NT2/D1 (cell line): ENCODE measurements at regions not wholly inside any gene's neighbourhood (a gene's known extent, or its start where the extent isn't known, plus 50 kb on each side); places are given as distances from the start of the nearest gene placed in this dataset.

Experiments
- YY1 ChIP-seq: IDR thresholded peaks from 2 replicates; pipeline ENCODE4 v1.6.1; 2011; ENCODE audit not compliant: insufficient read length, insufficient read depth
- ZNF274 ChIP-seq: IDR thresholded peaks from 2 replicates; pipeline ENCODE4 v1.6.1; 2011; ENCODE audit warnings: mild to moderate bottlenecking, low read depth, low read length

DNA sequence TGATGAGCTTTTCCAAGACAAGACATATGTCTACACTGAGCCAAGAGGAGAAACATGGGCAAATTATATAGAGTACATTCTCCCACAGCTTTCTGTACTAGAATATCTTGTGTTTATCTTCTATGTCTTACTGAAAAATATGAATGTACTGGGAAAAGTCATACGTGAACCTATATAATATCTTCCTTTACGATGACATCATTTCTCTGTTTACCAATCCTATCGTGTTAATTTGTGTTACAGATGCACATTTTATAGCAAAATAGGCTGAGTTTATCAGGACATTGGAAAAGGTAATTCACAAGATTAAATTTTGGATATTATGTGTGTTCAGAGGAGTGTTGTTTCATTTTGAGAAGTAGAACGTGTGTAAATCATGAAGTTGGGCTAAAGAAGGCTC, 452.5 kb upstream of the THRB start:
- no peak for TF ChIP-seq YY1
- no peak for TF ChIP-seq ZNF274
